ENCODE measurements at regions not wholly inside any gene's neighbourhood (a gene's known extent, or its start where the extent isn't known, plus 50 kb on each side); places are given as distances from the start of the nearest gene placed in this dataset.
"Not testable (repeated sequence)": the region's sequence is repeated elsewhere in the genome, so short reads cannot be mapped to it uniquely, and the experiment has no call there.

DNA sequence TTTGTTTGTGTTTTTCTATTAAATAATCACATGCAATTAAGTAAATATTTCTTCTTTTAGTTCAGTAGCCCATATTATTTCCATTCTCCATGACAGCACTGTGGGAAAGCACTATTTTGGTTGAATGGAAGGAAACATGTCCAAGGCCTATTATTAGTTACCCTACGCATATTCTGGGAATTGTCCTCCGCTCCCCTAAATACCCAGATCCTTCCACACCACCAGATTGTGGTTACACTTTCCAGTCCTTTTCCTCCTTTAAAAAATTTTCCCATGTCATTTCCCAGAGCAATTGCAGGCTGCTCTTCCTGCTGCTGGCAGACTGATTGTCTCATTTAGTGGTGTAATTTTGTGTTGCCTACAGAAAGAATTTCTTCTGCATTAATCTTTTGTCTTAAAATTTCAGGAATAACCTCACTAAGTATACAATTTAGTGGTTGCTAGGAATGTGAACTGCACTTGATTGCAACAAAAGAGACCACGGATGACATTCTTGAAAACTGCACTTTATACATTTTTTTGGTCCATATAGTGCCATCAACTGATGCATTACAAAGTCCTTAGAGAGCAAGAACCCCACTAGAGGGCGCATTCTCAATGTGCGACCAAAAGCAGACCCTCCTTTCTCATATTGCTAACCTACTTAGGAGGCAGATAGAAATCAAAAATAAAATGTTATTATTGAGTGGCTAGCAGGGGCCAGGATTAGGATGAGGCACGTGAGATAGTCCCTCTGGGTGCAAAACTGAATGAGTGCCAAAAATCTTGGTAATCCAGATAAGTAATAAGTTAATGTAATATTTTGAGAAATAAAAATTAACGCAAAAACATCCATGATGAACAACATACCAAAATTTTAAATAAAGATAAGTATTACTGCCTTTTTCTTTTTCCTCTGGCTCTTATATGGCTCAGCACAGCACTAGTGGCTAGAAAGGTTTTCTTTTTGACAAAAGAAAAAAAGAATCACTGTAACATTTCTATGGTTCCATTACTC, 98.8 kb upstream of the IQCM start:
- CTCF ChIA-PET = no interaction called here
- POLR2A ChIA-PET = no interaction called here
- peak; percentile 45 for DNase-seq (ENCODE audit: extremely low spot score)
- peak; percentile 75 for TF ChIP-seq CTCF (IDR thresholded peaks at IDR 0.05; ENCODE audit: control extremely low read depth, extremely low read depth, low read depth, missing control alignments)

- DNase-seq (ENCODE audit: extremely low spot score); POLR2A ChIA-PET: not testable (repeated sequence)
- CTCF ChIA-PET = interaction anchor here (0.8 kb wide), 2 partner anchors 9 to 28 kb away, joined by 3 read pairs; no protein-coding TSS in a partner anchor
Measured at GRCh38 chr4:149915735-149916134, 100.1 kb upstream of the IQCM start.

DNA sequence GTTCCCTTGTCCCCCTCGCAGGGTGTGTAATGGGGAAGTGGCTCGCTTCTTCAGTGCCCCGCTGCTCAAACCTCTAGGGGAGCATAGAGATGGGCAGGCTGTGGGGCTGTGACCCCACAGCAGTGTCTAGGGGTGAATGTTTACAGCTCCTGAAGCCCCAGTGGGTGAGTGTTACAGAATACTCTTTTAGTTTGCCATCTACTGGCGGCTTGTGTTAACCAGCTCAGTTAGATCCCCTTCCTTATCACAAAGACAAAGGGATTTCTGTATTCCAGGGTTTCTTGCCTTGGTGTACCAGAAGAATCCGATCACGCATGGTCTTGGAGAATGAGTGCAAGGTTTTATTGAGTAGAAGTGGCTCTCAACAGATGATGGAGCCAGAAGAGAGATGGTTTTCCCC, 108.1 kb upstream of the IQCM start:
- POLR2A ChIA-PET = no interaction called here
- CTCF ChIA-PET = no interaction called here
- no peak for TF ChIP-seq CTCF (IDR thresholded peaks at IDR 0.05; ENCODE audit: control extremely low read depth, extremely low read depth, low read depth, missing control alignments)
- no peak for DNase-seq (ENCODE audit: extremely low spot score)

DNA sequence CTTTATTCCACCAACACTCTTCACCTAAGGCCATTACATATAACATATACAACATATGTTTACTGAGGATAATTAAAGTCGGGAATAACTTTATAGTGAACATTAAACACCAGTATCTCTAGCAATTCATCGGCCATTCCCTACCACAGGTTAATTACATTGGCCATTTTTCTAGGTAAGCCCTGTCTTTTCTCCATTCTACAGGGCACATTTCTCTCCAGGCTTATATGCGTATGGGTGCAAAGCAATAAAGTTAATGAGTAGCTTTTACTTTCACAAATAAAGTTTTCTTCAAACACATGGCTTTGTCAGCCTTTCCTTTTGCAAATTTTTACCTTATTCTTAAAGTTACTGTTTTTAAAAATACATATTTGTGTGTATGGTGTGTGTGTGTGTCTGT, 111.9 kb upstream of the IQCM start:
- CTCF ChIA-PET = no interaction called here
- no peak for TF ChIP-seq CTCF (IDR thresholded peaks at IDR 0.05; ENCODE audit: control extremely low read depth, extremely low read depth, low read depth, missing control alignments)
- DNase-seq (ENCODE audit: extremely low spot score) = no peak
- POLR2A ChIA-PET = no interaction called here

DNA sequence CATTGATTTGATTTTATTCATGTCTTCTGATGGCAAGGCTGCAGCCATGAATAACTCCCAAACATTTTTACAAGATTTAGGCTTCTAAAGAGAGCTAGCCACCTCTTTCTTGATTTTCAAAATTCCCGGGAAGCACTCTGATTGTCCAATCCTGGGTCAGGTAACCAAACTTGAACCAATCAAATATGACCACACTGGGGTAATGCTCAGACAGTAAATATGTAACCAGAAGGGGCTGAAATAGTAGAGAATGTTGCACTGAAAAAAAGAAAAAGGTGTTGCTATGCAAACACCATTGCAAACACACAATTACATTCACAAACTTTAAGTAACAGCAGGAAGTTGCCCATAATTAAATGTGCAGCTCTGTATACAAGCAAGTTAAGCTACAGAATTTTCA, 112.9 kb upstream of the IQCM start:
- CTCF ChIA-PET = no interaction called here
- POLR2A ChIA-PET = no interaction called here
- DNase-seq (ENCODE audit: extremely low spot score) = no peak

DNA sequence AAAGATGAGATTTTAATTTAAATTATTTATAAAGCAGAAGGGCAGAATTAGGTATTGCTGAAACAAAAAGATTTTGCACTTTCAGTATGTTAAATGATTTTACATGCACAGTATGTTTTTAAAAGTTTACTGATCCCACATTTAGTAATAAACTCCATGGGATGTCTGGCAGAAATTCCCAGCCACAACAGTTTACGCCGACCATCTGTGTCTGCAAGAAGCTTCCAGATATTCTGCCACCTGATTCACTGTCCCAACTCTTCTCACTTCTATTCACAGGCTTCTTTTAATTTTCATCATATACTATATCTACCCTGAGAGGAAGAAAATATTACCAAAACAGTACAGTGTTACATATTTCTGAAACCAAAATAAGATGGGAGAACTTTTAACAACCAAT, 115.8 kb upstream of the IQCM start:
- POLR2A ChIA-PET = no interaction called here
- DNase-seq (ENCODE audit: extremely low spot score) = no peak
- no peak for TF ChIP-seq CTCF (IDR thresholded peaks at IDR 0.05; ENCODE audit: control extremely low read depth, extremely low read depth, low read depth, missing control alignments)
- CTCF ChIA-PET = interaction anchor here (1.3 kb wide), 1 partner anchor 21 kb away, joined by 4 read pairs; no protein-coding TSS in a partner anchor

More for the DNA sequence above, 112.9 kb upstream of the IQCM start:
- no peak for TF ChIP-seq CTCF (IDR thresholded peaks at IDR 0.05; ENCODE audit: control extremely low read depth, extremely low read depth, low read depth, missing control alignments)

- TF ChIP-seq CTCF (IDR thresholded peaks at IDR 0.05; ENCODE audit: control extremely low read depth, extremely low read depth, low read depth, missing control alignments) = no peak
- no peak for DNase-seq (ENCODE audit: extremely low spot score)
- CTCF ChIA-PET = no interaction called here
- POLR2A ChIA-PET = no interaction called here
Measured at GRCh38 chr4:149932188-149932587, 116.5 kb upstream of the IQCM start.
